IgD-negative memory B cell (primary cell): ENCODE measurements at regions not wholly inside any gene's neighbourhood (a gene's known extent, or its start where the extent isn't known, plus 50 kb on each side); places are given as distances from the start of the nearest gene placed in this dataset.

Source experiments
- H3K27ac Mint-ChIP-seq, 3 donors: one replicate each; pipeline ENCODE4 v1.8.0; 2020 to 2022; ENCODE audit warnings: mild to moderate bottlenecking in 3 of 3, mixed read lengths in 3 of 3, moderate library complexity in 1 of 3
- H3K27me3 Mint-ChIP-seq: one replicate; pipeline ENCODE4 v1.8.0; 2021; ENCODE audit warnings: mixed read lengths
- H3K36me3 Mint-ChIP-seq: one replicate; pipeline ENCODE4 v1.8.0; 2020; ENCODE audit warnings: mild to moderate bottlenecking, mixed read lengths
- H3K4me1 Mint-ChIP-seq, 3 donors: one replicate each; pipeline ENCODE4 v1.8.0; 2020 to 2022; ENCODE audit warnings: mixed read lengths in 3 of 3, mild to moderate bottlenecking in 1 of 3
- H3K4me3 Mint-ChIP-seq, 4 donors: one replicate each; pipeline ENCODE4 v1.8.0; 2020 to 2022; ENCODE audit warnings: mild to moderate bottlenecking in 4 of 4, mixed read lengths in 4 of 4, moderate library complexity in 3 of 4
- H3K9me3 Mint-ChIP-seq, 3 donors: one replicate each; pipeline ENCODE4 v1.8.0; 2020 to 2021; ENCODE audit warnings: mixed read lengths in 3 of 3, mild to moderate bottlenecking in 1 of 3

GRCh38 chr13:85366759-85367417 lies 432.3 kb downstream of the SLITRK6 start:
- H3K4me1 Mint-ChIP-seq = no peaks in the 10 kb centered on the region

GRCh38 chr13:85363504-85363903 lies 435.7 kb downstream of the SLITRK6 start:
- Mint-ChIP-seq H3K36me3 (no peaks in the 10 kb centered on the region), H3K4me3 (no peak overlapping the region), H3K9me3 (peaks cover 2 to 4% (median 3%) of the 10 kb centered on the region in 3 donors), H3K4me1 (no peaks in the 10 kb centered on the region), H3K27me3 (no peaks in the 10 kb centered on the region), H3K27ac (no peak overlapping the region)

More at GRCh38 chr13:85366759-85367417, 432.3 kb downstream of the SLITRK6 start:
- Mint-ChIP-seq H3K4me3 (no peak overlapping the region), H3K9me3 (peaks cover 0 to 4% (median 4%) of the 10 kb centered on the region in 3 donors), H3K27ac (no peak overlapping the region), H3K36me3 (no peaks in the 10 kb centered on the region), H3K27me3 (no peaks in the 10 kb centered on the region)

GRCh38 chr13:85362980-85363379 lies 436.2 kb downstream of the SLITRK6 start:
- Mint-ChIP-seq H3K36me3 (no peaks in the 10 kb centered on the region), H3K4me1 (no peaks in the 10 kb centered on the region), H3K4me3 (no peak overlapping the region), H3K9me3 (peaks cover 2 to 4% (median 3%) of the 10 kb centered on the region in 3 donors), H3K27ac (no peak overlapping the region), H3K27me3 (no peaks in the 10 kb centered on the region)

GRCh38 chr13:85347251-85347650 lies 452.0 kb downstream of the SLITRK6 start:
- Mint-ChIP-seq H3K27me3 (no peaks in the 10 kb centered on the region), H3K4me1 (no peaks in the 10 kb centered on the region), H3K9me3 (peaks cover 0 to 15% (median 5%) of the 10 kb centered on the region in 3 donors), H3K36me3 (no peaks in the 10 kb centered on the region), H3K27ac (no peak overlapping the region), H3K4me3 (no peak overlapping the region)

GRCh38 chr13:85334187-85334586 lies 465.0 kb downstream of the SLITRK6 start:
- Mint-ChIP-seq H3K9me3 (peaks cover 5 to 9% (median 5%) of the 10 kb centered on the region in 3 donors), H3K36me3 (no peaks in the 10 kb centered on the region), H3K27me3 (no peaks in the 10 kb centered on the region), H3K4me1 (peaks cover 0 to 2% (median 0%) of the 10 kb centered on the region in 3 donors), H3K27ac (no peak overlapping the region), H3K4me3 (no peak overlapping the region)

- H3K27me3 Mint-ChIP-seq = no peaks in the 10 kb centered on the region
These were observed 465.7 kb downstream of the SLITRK6 start for GRCh38 chr13:85333506-85334020.

GRCh38 chr13:85332615-85333014 lies 466.6 kb downstream of the SLITRK6 start:
- peaks cover 4 to 5% (median 5%) of the 10 kb centered on the region in 3 donors for H3K9me3 Mint-ChIP-seq
- H3K27ac Mint-ChIP-seq = no peak overlapping the region
- H3K27me3 Mint-ChIP-seq = no peaks in the 10 kb centered on the region
- no peak overlapping the region for H3K4me3 Mint-ChIP-seq
- H3K4me1 Mint-ChIP-seq = peaks cover 0 to 2% (median 0%) of the 10 kb centered on the region in 3 donors
- no peaks in the 10 kb centered on the region for H3K36me3 Mint-ChIP-seq

More at GRCh38 chr13:85333506-85334020, 465.7 kb downstream of the SLITRK6 start:
- H3K27ac Mint-ChIP-seq = no peak overlapping the region
- peaks cover 0 to 2% (median 0%) of the 10 kb centered on the region in 3 donors for H3K4me1 Mint-ChIP-seq
- H3K4me3 Mint-ChIP-seq = peak overlapping the region in 1 of 4 donors; percentile 48
- H3K9me3 Mint-ChIP-seq = peaks cover 3 to 5% (median 5%) of the 10 kb centered on the region in 3 donors
- H3K36me3 Mint-ChIP-seq = no peaks in the 10 kb centered on the region

- Mint-ChIP-seq H3K27me3 (no peaks in the 10 kb centered on the region), H3K9me3 (no peaks in the 10 kb centered on the region), H3K4me1 (no peaks in the 10 kb centered on the region)
These were observed 477.5 kb downstream of the SLITRK6 start for GRCh38 chr13:85321734-85322133.

GRCh38 chr13:85317781-85318180 lies 481.4 kb downstream of the SLITRK6 start:
- Mint-ChIP-seq H3K4me1 (no peaks in the 10 kb centered on the region), H3K4me3 (no peak overlapping the region), H3K27ac (no peak overlapping the region), H3K36me3 (no peaks in the 10 kb centered on the region), H3K27me3 (no peaks in the 10 kb centered on the region), H3K9me3 (no peaks in the 10 kb centered on the region)

More at GRCh38 chr13:85321734-85322133, 477.5 kb downstream of the SLITRK6 start:
- Mint-ChIP-seq H3K27ac (no peak overlapping the region), H3K4me3 (no peak overlapping the region), H3K36me3 (no peaks in the 10 kb centered on the region)

GRCh38 chr13:85316506-85317025 lies 482.7 kb downstream of the SLITRK6 start:
- Mint-ChIP-seq H3K27ac (no peak overlapping the region), H3K4me3 (no peak overlapping the region), H3K27me3 (no peaks in the 10 kb centered on the region), H3K9me3 (no peaks in the 10 kb centered on the region), H3K4me1 (no peaks in the 10 kb centered on the region), H3K36me3 (no peaks in the 10 kb centered on the region)

GRCh38 chr13:85314686-85315085 lies 484.5 kb downstream of the SLITRK6 start:
- H3K36me3 Mint-ChIP-seq = no peaks in the 10 kb centered on the region
- H3K27ac Mint-ChIP-seq = no peak overlapping the region
- H3K4me1 Mint-ChIP-seq = no peaks in the 10 kb centered on the region
- peaks cover 0 to 4% (median 0%) of the 10 kb centered on the region in 3 donors for H3K9me3 Mint-ChIP-seq
- H3K4me3 Mint-ChIP-seq = no peak overlapping the region
- H3K27me3 Mint-ChIP-seq = no peaks in the 10 kb centered on the region

GRCh38 chr13:85313761-85314503 lies 485.3 kb downstream of the SLITRK6 start:
- Mint-ChIP-seq H3K27ac (no peak overlapping the region), H3K9me3 (peaks cover 0 to 4% (median 0%) of the 10 kb centered on the region in 3 donors), H3K27me3 (no peaks in the 10 kb centered on the region), H3K4me3 (no peak overlapping the region), H3K4me1 (no peaks in the 10 kb centered on the region), H3K36me3 (no peaks in the 10 kb centered on the region)

GRCh38 chr13:85312071-85312470 lies 487.1 kb downstream of the SLITRK6 start:
- no peaks in the 10 kb centered on the region for H3K4me1 Mint-ChIP-seq
- no peaks in the 10 kb centered on the region for H3K27me3 Mint-ChIP-seq
- peaks cover 0 to 8% (median 5%) of the 10 kb centered on the region in 3 donors for H3K9me3 Mint-ChIP-seq
- H3K4me3 Mint-ChIP-seq = no peak overlapping the region
- H3K36me3 Mint-ChIP-seq = no peaks in the 10 kb centered on the region
- no peak overlapping the region for H3K27ac Mint-ChIP-seq

GRCh38 chr13:85303630-85304029 lies 495.6 kb downstream of the SLITRK6 start:
- Mint-ChIP-seq H3K9me3 (peaks cover 0 to 10% (median 8%) of the 10 kb centered on the region in 3 donors), H3K27ac (no peak overlapping the region), H3K27me3 (no peaks in the 10 kb centered on the region), H3K4me1 (no peaks in the 10 kb centered on the region), H3K4me3 (no peak overlapping the region), H3K36me3 (no peaks in the 10 kb centered on the region)

GRCh38 chr13:85298387-85298924 lies 500.8 kb downstream of the SLITRK6 start:
- H3K36me3 Mint-ChIP-seq = no peaks in the 10 kb centered on the region
- H3K9me3 Mint-ChIP-seq = peaks cover 0 to 5% (median 2%) of the 10 kb centered on the region in 3 donors
- H3K27me3 Mint-ChIP-seq = no peaks in the 10 kb centered on the region
- no peak overlapping the region for H3K27ac Mint-ChIP-seq
- no peak overlapping the region for H3K4me3 Mint-ChIP-seq
- H3K4me1 Mint-ChIP-seq = no peaks in the 10 kb centered on the region
